DND-41 (cell line): ENCODE measurements at regions not wholly inside any gene's neighbourhood (a gene's known extent, or its start where the extent isn't known, plus 50 kb on each side); places are given as distances from the start of the nearest gene placed in this dataset.

Source experiments
- EZH2 ChIP-seq: IDR thresholded peaks from 3 replicates; pipeline ENCODE4 v1.6.1; 2012; ENCODE audit warnings: borderline replicate concordance, low read depth, mild to moderate bottlenecking, moderate library complexity, low read length, inconsistent platforms; ENCODE audit not compliant: severe bottlenecking
- TF ChIP-seq, protein P1 (sequence below): IDR thresholded peaks from 2 replicates; pipeline ENCODE4 v1.5.1; 2012; ENCODE audit warnings: borderline replicate concordance, low read length, moderate library complexity, mild to moderate bottlenecking; ENCODE audit not compliant: poor library complexity, severe bottlenecking; ENCODE audit errors: extremely low read depth

GRCh38 chr7:96501318-96501717 lies 179.4 kb upstream of the SLC25A13 start:
- no peak for TF ChIP-seq EZH2
- TF ChIP-seq, protein P1, sequence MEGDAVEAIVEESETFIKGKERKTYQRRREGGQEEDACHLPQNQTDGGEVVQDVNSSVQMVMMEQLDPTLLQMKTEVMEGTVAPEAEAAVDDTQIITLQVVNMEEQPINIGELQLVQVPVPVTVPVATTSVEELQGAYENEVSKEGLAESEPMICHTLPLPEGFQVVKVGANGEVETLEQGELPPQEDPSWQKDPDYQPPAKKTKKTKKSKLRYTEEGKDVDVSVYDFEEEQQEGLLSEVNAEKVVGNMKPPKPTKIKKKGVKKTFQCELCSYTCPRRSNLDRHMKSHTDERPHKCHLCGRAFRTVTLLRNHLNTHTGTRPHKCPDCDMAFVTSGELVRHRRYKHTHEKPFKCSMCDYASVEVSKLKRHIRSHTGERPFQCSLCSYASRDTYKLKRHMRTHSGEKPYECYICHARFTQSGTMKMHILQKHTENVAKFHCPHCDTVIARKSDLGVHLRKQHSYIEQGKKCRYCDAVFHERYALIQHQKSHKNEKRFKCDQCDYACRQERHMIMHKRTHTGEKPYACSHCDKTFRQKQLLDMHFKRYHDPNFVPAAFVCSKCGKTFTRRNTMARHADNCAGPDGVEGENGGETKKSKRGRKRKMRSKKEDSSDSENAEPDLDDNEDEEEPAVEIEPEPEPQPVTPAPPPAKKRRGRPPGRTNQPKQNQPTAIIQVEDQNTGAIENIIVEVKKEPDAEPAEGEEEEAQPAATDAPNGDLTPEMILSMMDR: no peak
